ENCODE measurements at regions not wholly inside any gene's neighbourhood (a gene's known extent, or its start where the extent isn't known, plus 50 kb on each side); places are given as distances from the start of the nearest gene placed in this dataset.

GRCh38 chr3:170764017-170764416 is 106.0 kb downstream of the RPL22L1 start:
- Histone ChIP-seq H3K4me3 (IDR thresholded peaks at IDR 0.05; ENCODE audit: insufficient read depth, low read depth, low read length) (no peak overlapping the region), H3K4me2 (no peak overlapping the region), H2AFZ (ENCODE audit: low read depth) (no peak overlapping the region), H3K27ac (no peak overlapping the region), H4K20me1 (ENCODE audit: insufficient read depth) (no peaks in the 10 kb centered on the region), H3K9ac (no peak overlapping the region), H3K36me3 (ENCODE audit: insufficient read depth) (no peaks in the 10 kb centered on the region), H3K4me1 (ENCODE audit: low read depth, poor library complexity, severe bottlenecking) (no peaks in the 10 kb centered on the region), H3K27me3 (ENCODE audit: insufficient read depth, low read depth) (no peaks in the 10 kb centered on the region), H3K79me2 (ENCODE audit: insufficient read depth, low read depth) (no peaks in the 10 kb centered on the region)
- TF ChIP-seq, protein P1, sequence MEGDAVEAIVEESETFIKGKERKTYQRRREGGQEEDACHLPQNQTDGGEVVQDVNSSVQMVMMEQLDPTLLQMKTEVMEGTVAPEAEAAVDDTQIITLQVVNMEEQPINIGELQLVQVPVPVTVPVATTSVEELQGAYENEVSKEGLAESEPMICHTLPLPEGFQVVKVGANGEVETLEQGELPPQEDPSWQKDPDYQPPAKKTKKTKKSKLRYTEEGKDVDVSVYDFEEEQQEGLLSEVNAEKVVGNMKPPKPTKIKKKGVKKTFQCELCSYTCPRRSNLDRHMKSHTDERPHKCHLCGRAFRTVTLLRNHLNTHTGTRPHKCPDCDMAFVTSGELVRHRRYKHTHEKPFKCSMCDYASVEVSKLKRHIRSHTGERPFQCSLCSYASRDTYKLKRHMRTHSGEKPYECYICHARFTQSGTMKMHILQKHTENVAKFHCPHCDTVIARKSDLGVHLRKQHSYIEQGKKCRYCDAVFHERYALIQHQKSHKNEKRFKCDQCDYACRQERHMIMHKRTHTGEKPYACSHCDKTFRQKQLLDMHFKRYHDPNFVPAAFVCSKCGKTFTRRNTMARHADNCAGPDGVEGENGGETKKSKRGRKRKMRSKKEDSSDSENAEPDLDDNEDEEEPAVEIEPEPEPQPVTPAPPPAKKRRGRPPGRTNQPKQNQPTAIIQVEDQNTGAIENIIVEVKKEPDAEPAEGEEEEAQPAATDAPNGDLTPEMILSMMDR (conservative IDR thresholded peaks at IDR 0.05; ENCODE audit: low read depth, low read length) = no peak

DNA sequence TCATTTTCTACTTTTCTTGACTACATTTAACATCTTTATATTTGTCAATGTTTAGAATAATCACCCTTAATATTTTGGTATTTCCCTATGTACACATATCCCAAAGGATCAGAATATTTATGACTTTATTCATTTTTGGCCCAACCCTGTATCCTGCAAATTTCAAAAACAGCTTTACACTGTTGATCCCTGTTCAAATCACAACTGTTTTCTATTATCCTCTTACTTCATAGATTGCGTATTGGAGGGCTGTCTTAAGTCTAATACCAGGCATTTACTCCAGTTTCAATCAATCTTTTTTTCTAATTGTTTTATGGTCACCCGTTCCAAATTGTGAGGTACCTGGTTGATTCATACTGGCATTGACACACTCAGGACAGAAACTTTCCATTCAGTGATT is 107.9 kb downstream of the RPL22L1 start:
- no peak overlapping the region for H3K27ac ChIP-seq
- no peak overlapping the region for H2AFZ ChIP-seq (ENCODE audit: low read depth)
- H3K36me3 ChIP-seq (ENCODE audit: insufficient read depth) = no peaks in the 10 kb centered on the region
- H3K4me2 ChIP-seq = no peak overlapping the region
- no peak overlapping the region for H3K9ac ChIP-seq
- no peaks in the 10 kb centered on the region for H3K79me2 ChIP-seq (ENCODE audit: insufficient read depth, low read depth)
- H3K4me3 ChIP-seq (IDR thresholded peaks at IDR 0.05; ENCODE audit: insufficient read depth, low read depth, low read length) = no peak overlapping the region
- H4K20me1 ChIP-seq (ENCODE audit: insufficient read depth) = no peaks in the 10 kb centered on the region
- TF ChIP-seq, protein P1 (conservative IDR thresholded peaks at IDR 0.05; ENCODE audit: low read depth, low read length) = no peak
- no peaks in the 10 kb centered on the region for H3K27me3 ChIP-seq (ENCODE audit: insufficient read depth, low read depth)
- no peaks in the 10 kb centered on the region for H3K4me1 ChIP-seq (ENCODE audit: low read depth, poor library complexity, severe bottlenecking)

- no peak overlapping the region for H3K4me2 ChIP-seq
- no peak overlapping the region for H3K27ac ChIP-seq
- TF ChIP-seq, protein P1 (conservative IDR thresholded peaks at IDR 0.05; ENCODE audit: low read depth, low read length) = no peak
- H3K4me1 ChIP-seq (ENCODE audit: low read depth, poor library complexity, severe bottlenecking) = no peaks in the 10 kb centered on the region
- H3K36me3 ChIP-seq (ENCODE audit: insufficient read depth) = no peaks in the 10 kb centered on the region
- no peak overlapping the region for H3K9ac ChIP-seq
- H3K79me2 ChIP-seq (ENCODE audit: insufficient read depth, low read depth) = no peaks in the 10 kb centered on the region
- no peak overlapping the region for H3K4me3 ChIP-seq (IDR thresholded peaks at IDR 0.05; ENCODE audit: insufficient read depth, low read depth, low read length)
- no peaks in the 10 kb centered on the region for H4K20me1 ChIP-seq (ENCODE audit: insufficient read depth)
- no peak overlapping the region for H2AFZ ChIP-seq (ENCODE audit: low read depth)
- no peaks in the 10 kb centered on the region for H3K27me3 ChIP-seq (ENCODE audit: insufficient read depth, low read depth)
These were observed 108.9 kb downstream of the RPL22L1 start for GRCh38 chr3:170761103-170761502.

- Histone ChIP-seq H3K4me1 (ENCODE audit: low read depth, poor library complexity, severe bottlenecking) (no peaks in the 10 kb centered on the region), H3K9ac (no peak overlapping the region), H3K36me3 (ENCODE audit: insufficient read depth) (no peaks in the 10 kb centered on the region), H3K4me2 (no peak overlapping the region), H2AFZ (ENCODE audit: low read depth) (no peak overlapping the region), H4K20me1 (ENCODE audit: insufficient read depth) (no peaks in the 10 kb centered on the region), H3K27me3 (ENCODE audit: insufficient read depth, low read depth) (no peaks in the 10 kb centered on the region), H3K4me3 (IDR thresholded peaks at IDR 0.05; ENCODE audit: insufficient read depth, low read depth, low read length) (no peak overlapping the region), H3K79me2 (ENCODE audit: insufficient read depth, low read depth) (no peaks in the 10 kb centered on the region), H3K27ac (no peak overlapping the region)
- TF ChIP-seq, protein P1 (conservative IDR thresholded peaks at IDR 0.05; ENCODE audit: low read depth, low read length) = no peak
These were observed 109.8 kb downstream of the RPL22L1 start for GRCh38 chr3:170760174-170760526.
